Daoy (cell line): ENCODE measurements at regions not wholly inside any gene's neighbourhood (a gene's known extent, or its start where the extent isn't known, plus 50 kb on each side); places are given as distances from the start of the nearest gene placed in this dataset.
"Not testable (repeated sequence)": the region's sequence is repeated elsewhere in the genome, so short reads cannot be mapped to it uniquely, and the experiment has no call there.

Experiments
- DNase-seq: peaks from one replicate; pipeline ENCODE4 v3.0.0-alpha.2; 2015; ENCODE audit warnings: low read depth

DNA sequence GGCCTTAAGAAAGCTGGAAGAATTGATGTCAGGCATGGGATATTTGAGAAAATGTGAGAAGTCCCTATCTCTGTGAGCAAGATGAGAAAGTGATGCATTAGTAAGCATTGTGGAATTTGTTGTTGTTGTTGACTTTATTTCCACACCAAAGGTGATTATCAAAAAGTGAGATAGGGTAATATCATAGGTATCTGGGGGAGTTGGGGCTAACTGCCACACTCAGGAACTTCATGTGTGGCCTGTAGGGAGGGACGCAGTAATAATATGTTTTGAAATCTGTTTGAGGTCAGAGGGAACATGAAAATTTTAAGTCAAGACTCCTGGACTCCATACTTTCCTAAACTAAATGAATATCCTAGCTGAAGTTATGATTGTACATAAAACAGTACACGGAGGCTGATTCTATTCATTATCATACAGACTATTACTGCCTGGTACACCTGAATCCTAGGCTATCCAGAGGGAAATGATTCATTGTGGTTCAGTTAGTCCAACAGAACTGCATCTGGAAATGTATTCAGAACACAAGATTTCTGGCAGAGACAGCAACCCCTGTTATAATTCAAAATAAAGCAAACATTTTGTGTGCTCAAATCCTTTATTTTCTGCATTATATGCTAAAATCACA, 304.8 kb downstream of the CPS1 start:
- DNase-seq: no peak

DNA sequence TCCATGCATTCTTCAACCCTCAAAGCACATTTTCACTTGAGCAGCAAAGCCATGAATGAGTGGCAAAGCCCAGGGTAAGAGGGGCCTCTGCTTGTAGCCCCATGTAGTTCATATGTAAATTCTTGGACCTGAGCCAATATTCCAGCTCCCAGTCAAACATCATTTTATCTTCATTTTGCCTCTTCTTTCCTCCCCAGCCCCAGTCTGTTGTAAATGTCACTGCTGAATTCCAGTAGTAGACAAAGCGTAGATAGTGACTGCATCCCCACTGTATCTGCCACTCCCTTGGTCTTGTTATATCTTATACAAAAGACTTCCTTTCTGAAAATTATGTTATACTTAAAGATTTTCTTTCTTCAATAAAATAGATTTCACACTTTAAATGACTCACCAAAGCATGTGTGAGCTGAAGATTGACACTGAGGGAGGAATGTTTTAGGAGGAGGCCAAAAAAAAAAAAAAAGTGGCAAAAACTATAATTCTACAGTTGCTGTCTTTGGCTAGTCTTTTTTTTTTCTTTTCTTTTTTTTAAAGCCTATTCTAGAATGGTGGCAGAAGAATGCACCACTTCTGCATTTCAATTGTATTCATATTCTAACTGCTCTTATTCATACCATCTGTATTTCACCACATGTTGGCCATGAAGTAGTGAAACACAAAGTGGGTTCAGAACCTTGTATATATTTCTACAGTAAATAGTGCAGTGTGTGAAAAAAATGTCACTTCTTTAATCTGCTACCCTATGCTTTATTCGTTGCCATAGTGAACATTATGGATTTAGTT, 306.1 kb downstream of the CPS1 start:
- no peak for DNase-seq

DNA sequence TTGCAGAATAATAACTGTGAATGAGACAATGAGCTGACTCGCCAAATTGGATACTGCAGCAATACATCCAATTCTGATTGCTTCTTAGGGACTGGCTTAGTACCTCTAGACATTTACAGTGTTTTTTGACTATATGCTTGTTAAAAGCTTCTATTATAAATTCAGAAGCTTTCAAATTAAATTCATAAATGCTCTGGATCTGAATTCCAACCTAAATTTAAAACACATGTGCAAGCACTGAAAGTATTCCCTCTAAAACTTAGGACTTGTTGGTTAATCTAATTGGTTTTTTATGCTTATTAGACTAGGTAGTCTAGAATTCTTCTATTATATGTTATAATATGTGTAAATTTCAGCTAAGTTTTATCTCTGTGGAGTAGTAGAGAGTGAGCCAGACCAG, 306.9 kb downstream of the CPS1 start:
- DNase-seq: no peak

DNA sequence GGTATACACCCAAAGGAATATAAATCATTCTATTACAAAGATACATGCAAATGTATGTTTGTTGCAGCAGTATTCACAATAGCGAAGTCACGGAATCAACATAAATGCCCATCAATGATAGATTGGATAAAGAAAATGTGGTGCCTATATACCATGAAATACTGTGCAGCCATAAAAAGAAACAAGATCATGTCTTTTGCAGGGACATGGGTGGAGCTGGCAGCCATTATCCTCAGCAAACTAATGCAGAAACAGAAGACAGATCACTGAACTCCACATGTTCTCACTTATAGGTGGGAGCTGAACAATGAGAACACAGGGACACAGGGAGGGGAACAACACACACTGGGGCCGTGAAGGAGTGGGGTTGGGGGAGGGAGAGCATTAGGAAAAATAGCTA, 315.2 kb downstream of the CPS1 start:
- DNase-seq: not testable (repeated sequence)

DNA sequence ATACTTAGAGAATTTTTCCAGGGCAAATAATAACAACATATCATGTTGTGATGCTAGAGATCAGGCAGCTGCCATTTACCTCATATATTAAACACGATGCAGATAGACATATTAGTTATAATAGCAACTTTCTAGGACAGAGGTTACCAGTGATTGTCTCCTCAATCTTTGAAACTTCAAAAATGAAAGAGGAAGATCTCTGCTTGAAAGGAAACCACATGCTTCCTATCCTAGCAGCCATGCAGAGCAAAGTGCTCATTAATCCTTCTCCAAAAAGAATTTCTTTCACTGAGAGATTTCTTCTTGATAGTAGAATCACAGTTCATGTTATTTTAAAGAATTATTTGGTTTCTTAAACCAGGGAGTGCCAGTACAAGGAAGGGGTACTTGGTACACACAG, 317.2 kb downstream of the CPS1 start:
- no peak for DNase-seq

DNA sequence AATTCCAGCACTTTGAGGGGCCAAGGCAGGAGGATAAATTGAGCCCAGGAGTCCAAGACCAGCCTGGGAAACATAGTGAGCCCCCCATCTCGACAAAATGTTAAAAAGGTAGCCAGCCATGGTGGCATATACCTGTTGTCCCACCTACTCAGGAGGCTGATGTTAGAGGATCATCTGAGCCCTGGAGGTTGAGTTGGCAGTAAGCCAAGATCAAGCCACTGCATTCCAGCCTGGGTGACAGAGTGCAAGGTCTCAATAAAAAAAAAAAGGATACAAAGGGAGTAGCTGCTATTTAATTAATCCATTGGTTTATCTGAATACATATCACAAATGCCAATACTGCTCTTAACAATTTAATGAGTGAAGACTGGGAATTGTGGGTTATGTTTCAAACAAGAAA, 327.8 kb downstream of the CPS1 start:
- no peak for DNase-seq

DNA sequence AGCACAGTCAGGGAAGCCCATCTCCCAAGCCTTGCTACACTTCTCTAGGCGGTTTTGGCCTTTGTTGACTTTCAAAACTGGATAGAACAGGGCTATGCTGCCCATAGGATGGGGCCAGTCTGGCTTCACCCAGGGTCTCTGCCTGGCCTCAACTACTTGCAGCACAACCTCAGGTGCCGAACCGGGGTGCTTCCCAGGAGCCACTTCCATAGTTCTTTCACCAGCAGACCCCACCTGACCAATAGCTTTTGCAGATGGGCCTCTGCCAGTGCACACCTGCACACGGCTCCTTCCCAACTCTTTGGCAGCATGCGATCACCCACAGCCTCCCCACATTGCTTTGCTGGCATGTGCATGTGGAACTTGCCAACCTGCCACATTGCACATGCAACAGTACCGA, 331.6 kb downstream of the CPS1 start:
- DNase-seq: no peak

DNA sequence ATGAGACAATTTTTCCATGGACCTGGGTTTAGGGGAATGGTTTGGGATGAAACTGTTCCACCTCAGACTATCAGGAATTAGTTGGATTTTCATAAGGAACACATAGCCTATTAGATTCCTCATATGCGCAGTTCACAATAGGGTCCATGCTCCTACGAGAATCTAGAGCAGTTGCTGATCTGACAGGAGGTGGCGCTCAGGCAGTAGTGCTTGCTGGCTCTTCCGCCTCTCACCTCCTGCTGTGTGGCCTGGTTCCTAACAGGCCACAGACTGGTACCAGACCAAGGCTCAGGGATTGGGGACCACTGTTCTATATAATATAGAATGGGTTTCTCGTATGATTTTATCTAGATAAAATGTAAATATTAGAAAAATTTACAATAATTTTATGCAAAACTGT, 338.7 kb downstream of the CPS1 start:
- DNase-seq: peak; percentile 51

DNA sequence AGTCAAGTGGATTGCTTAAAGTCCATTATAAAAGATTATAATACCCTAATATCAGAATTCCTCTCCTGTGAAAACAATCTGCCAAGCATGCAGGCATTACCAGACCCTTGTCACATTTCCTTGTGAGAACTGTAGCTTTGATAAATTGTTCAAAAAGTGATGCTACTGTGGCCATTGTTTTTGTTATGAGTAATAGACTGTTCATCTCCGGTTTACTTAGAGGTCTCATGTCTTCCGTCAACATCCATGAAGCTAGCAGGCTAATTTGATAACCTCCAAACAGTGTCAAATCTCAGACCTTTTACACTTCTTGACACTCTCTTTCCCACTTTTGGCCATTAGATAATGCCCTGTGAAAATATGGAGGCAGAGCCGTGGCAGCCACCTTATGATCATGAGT, 342.7 kb downstream of the CPS1 start:
- peak; percentile 37 for DNase-seq

DNA sequence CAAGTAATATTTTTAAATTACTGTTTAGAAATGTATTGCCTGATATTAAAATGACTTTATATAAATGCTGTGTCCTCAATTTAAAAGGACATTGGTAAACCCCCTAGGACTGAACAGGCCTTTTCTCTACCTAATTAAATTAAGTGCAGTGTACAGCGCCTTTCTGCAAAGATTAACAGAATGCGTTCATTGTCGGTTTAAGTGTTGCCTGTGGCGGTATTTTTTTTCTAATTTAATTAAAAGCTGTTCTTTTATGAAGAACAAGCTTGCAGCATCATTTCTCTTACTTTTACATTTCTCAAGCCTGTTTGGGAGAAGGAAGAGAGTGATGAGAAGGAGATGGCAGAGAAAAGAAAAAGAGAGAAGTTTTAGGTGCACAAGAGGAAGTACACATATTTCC, 344.9 kb downstream of the CPS1 start:
- no peak for DNase-seq

DNA sequence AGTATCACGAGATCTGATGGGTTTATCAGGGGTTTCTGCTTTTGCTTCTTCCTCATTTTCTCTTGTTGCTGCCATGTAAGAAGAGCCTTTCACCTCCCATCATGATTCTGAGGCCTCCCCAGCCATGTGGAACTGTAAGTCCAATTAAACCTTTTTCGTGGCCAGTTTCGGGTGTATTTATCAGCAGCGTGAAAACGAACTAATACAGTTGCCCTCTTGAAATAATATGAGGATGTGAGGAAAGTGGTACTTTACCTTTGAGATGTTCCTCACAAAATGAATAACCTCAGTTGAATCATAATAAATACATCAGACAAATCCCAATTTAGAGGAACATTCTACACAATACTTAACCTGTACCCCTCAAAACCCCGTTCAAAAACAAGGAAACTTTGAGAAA, 356.4 kb downstream of the CPS1 start:
- no peak for DNase-seq

DNA sequence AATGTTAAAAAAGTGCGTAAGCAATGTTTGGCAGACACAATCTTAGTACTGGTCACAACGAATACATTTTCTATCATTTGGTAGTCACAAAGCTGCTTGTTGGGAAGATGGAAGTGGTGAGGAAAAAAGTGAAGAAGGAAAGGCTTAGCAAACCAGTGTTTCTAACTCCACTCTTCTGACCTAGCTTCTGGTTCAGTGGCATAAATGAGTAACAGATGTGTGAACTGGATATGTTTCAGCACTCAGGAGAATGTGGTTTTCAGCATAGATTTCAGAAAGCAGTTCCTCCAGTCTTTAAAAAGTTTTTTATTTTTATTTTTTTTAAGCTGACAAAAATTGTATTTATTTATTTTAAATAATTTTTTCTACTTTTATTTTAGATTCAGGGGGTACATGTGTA, 357.1 kb downstream of the CPS1 start:
- no peak for DNase-seq

DNA sequence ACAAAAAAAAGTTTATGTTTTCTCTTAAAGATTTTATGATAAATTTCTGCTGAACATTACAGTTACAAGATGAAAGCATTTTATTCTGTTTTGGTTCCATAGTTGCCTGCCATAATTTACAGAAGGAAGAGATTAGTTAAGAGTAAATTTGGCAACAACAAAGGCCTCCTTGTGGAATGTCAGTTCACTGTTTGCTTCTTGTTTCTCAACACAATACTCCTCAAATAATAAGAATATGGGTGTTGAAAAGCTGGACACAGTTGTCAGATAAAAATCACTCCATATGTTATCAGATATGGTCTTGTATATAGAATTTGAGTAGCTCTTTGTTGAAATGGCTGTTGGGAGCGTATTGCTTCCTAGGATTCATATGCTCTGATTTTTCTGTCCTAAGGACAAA, 359.5 kb downstream of the CPS1 start:
- no peak for DNase-seq

DNA sequence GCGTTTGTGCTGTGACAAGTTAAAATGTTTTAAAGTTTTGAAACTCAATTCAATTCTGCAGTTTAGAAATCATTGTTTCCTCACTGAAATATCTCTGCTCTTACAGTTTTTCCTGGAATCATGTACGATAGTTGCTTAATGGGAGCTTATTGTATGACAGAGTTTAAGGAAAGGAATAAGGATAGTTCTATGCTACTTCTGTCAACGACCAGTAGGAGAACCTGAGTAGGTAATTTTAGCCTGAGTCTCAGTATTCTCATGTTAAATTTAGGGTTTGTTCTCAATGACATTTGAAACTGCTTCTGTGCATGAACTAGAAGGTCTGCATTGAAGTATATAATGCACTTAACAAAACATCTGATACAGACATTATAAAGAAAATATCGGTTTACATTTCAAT, 361.1 kb downstream of the CPS1 start:
- no peak for DNase-seq

DNA sequence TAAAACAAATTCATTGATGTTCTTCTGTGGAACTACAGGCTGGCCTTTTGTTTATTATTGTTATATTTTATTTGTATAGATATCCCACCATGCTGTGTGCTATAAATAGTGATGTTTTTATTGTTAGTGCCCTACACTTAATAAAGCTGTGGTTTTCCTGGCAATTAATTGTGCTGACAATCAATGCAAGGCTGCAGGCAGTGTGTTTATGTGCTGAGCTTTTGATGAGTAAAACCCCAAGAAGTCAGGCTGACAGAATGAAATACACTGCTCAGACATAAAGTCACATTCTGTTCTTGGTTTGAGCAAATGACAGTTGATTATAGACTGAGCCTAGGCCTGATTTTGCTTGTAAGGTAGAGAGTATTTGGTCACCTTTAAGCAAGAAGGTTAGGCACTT, 362.7 kb downstream of the CPS1 start:
- DNase-seq: no peak

DNA sequence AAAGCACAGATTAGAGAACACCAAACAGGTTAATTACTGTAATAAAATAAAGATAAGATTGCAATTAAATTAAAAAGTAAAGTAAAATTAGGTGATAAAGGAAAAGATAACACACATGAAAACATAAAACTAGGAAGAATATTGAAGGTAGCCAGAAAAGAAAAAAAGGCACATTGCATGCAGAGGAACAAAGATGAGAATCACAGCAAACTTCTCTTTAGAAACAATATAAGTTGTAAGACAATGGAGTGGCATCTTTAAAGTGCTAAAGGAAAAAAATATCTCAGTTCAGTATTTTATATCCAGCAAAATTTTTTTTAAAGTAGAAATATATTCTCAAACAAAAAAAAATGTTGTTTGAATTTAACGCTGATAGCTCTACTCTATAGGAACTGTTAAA, 366.0 kb downstream of the CPS1 start:
- no peak for DNase-seq

DNA sequence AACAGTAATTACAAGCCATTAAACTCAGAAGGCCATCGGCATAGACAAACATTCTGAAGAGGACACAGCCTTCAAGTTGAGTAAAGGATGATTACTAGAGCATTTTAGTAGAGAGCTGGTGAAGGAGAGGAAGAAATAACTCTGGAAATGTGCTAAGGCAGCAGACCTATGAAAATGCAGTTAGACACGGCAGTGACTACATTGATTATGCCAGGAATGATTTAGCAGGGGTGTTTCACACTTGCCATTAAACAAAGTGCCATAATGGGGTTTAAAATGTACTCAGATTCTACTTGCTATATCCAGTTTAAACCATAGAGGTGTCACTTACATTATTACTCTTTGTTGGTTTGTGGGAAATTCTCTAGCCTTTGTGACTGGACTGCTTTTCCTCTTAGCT, 372.3 kb downstream of the CPS1 start:
- no peak for DNase-seq

DNA sequence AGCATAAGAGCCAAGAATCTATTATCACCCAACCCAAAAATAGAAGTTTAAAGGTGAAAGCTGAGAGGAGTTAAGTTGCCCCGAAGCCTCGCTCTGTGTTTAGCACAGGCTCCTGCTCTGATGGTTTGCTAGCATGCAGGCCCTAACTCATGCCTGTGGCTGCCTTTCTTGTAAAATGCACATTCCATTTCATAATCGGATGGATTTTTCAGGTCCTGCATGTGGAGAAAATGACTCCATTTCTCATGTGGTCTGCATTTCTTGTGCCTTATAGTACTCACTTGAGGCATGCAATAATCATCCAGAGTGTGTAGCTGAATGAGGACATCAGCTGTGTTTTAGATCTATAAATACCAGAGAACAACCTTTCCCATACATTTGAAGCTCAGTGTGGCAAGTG, 381.8 kb downstream of the CPS1 start:
- DNase-seq: no peak

DNA sequence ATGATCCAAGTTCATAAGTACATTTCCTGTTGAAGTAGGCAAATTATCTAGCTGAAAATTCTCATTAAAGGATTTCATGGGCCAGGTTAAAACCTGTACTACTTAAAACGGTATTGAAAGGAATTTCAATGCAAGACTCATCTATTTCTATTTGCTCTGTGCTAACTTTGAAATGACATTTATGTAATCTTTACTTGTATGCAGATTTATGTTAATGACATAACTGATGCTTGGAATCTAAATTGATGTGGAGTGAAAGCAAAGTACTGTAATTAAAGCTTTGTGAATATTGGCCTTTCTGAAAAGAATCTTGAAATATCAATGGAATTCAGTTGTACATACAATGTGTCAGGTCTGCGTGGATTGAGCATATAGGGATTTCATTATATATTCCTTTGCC, 390.0 kb downstream of the CPS1 start:
- no peak for DNase-seq

DNA sequence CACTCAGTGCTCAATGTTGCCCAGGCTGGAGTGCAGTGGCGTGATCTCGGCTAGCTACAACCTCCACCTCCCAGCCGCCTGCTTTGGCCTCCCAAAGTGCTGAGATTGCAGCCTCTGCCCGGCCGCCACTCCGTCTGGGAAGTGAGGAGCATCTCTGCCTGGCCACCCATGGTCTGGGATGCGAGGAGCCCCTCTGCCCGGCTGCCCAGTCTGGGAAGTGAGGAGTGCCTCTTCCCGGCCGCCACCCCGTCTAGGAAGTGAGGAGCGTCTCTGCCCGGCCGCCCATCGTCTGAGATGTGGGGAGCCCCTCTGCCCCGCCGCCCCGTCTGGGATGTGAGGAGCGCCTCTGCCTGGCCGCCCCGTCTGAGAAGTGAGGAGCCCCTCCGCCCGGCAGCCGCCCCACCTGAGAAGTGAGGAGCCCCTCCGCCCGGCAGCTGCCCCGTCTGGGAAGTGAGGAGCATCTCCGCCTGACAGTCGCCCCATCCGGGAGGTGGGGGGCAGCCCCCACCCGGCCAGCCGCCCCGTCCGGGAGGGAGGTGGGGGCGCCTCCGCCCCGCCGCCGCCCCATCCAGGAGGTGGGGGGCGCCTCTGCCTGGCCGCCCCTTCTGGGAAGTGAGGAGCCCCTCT, 394.1 kb downstream of the CPS1 start:
- not testable (repeated sequence) for DNase-seq

DNA sequence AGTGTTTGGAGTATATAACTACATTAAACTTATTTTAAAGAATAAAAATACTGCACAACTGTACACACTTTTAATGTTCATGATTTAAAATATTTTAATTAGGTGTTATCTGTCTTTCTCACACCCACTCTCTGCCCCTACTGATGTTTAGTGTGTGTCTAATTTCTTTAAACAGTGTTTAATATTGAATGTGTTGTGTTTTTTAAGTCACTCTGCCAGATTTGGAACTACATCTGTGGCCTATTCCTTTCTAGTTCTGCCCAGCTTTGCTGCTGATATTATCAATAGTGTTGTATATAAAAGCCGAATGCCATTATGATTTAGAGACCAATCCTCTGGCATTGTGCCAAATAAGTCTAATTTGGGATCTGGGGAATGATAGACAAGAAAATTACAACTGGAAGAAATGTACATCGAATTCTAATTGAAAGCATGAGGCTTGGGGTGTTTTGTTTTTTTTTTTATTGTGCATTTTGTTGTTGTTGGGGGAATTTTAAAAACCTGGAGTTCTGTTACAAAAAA, 398.0 kb downstream of the CPS1 start:
- no peak for DNase-seq

DNA sequence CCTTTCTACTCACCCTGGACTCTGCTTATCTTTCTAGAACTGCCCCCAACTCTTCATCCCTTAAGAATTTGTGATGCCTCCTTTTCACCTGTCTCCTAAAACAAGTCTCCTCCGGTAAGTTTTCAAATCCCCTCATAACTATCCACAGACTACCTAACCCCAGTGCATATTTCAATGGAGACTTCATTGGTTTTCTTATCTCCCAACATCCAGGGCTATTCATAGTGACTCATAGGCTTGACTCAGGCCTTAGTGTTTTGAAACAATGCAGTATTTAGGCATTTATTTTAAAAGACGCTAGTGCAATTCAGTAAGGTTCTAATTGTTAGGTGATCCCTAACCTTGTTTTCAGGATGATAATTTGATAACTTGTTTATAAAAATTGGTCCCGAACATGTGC, 399.2 kb downstream of the CPS1 start:
- peak; percentile 61 for DNase-seq

DNA sequence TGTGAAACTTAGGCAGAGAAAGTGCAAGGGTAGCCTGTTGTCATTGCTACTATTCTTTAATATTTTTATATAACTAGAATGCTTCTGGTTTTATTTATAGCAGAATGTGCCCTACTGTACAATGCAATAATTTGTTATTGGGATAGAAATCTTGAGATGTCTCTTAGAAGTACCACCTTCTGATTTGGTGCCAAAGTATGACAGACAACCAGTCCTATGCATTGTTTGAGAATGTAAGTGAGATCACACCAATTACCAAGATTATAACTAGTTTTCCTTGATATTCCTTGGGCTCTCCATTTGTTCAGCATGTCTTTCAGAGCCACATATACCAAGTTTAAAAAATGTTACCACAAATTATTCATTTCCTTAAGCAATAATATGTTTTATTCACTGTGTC, 399.7 kb downstream of the CPS1 start:
- peak; percentile 27 for DNase-seq
